ENCODE measurements at regions not wholly inside any gene's neighbourhood (a gene's known extent, or its start where the extent isn't known, plus 50 kb on each side); places are given as distances from the start of the nearest gene placed in this dataset.

- TF ChIP-seq CTCF (IDR thresholded peaks at IDR 0.05 in 8 of 11, conservative IDR thresholded peaks at IDR 0.05 in 3 of 11) (no peak), POLR2A (IDR thresholded peaks at IDR 0.05) (no peak)
Observed at GRCh38 chr19:28726533-28727479, 486.1 kb downstream of the UQCRFS1 start.

Measured in spleen (tissue), 7 donors.